NCI-H526 (cell line): ENCODE measurements at regions not wholly inside any gene's neighbourhood (a gene's known extent, or its start where the extent isn't known, plus 50 kb on each side); places are given as distances from the start of the nearest gene placed in this dataset.
"Not testable (repeated sequence)": the region's sequence is repeated elsewhere in the genome, so short reads cannot be mapped to it uniquely, and the experiment has no call there.

Experiments used
- DNase-seq, 2 experiments: peaks; one replicate each; lab custom pipeline; 2025; lab: John Stamatoyannopoulos, UW

DNA sequence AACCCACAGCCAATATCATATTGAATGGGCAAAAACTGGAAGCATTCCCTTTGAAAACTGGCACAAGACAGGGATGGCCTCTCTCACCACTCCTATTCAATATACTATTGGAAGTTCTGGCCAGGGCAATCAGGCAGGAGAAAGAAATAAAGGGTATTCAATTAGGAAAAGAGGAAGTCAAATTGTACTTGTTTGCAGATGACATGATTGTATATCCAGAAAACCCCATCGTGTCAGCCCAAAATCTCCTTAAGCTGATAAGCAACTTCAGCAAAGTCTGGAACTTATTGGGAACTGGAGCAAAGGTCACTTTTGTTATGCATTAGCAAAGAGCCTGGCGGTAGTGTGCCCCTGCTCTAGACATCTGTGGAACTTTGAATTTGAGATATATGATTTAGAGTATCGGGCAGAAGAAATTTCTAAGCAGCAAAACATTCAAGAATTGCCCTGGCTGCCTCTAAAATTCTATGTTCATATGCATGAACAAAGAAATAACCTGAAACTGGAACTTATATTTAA, 53.4 kb upstream of the PSMA1 start:
- not testable (repeated sequence) for DNase-seq

DNA sequence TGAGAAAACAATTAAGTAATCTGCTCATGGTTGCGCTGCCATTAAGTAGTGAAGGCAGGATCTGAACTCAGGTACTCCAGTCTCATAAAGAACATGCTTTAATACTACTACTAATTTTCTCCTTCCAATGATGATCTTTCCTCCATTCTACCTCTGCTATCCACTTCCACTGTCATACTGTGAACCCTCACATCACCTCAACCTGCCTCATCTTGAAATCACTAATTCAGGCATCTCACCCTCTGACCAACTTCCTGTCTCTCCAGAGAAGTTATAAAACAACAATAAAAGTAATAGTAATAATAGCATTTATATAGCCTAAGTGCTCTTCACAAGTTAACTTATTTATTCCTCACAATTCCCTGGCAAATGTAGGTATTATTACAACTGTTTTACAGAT, 57.1 kb upstream of the PSMA1 start:
- no peak for DNase-seq

DNA sequence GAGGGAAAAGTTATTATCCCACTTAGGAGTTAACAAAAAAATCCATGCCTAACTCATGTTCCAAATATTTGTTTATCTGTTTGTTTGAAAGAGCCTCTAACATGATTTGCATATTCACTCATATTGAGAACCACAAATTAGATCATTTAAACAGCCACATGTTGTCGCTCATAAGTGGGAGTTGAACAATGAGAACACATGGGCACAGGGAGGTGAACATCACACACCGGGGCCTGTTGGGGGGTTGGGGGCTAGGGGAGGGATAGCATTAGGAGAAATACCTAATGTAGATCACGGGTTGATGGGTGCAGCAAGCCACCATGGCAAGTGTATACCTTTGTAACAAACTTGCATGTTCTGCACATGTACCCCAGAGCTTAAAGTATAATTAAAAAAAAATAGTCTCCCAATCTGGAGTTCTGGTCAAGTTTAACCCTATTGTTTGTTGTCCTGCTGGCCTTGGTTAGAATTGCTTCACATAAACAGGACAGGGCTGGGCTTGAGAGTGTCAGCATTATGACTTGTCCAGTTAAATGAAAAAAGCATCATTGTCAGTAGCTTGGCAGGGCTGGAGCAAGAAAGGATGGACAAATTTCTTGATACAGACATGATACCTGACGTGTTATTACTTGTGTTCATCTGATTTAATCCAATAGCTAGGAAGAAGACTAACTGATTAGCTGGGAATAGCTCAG, 57.8 kb upstream of the PSMA1 start:
- DNase-seq = peak in 1 of 2 experiments; percentile 2

DNA sequence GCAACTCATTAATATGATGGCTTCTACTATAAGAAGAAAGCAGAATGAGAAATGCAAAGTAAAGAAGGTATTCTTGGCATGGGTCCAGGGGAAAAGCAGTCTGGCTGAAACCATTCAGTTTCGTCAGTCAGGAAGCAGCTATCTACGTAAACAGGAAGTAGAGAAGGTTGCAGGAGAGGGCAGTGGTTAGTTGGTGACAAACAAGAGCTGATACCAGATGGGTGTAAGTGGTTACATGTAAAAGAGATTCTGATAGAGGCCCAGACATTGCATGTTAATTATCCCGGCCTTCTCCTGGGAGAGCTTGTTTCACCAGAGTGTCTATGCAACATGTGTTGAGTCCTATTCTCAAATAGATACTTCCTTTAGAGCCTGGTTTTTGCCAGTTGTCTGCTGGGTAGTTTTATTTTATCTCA, 58.4 kb upstream of the PSMA1 start:
- DNase-seq = peak; percentile 13 to 45

DNA sequence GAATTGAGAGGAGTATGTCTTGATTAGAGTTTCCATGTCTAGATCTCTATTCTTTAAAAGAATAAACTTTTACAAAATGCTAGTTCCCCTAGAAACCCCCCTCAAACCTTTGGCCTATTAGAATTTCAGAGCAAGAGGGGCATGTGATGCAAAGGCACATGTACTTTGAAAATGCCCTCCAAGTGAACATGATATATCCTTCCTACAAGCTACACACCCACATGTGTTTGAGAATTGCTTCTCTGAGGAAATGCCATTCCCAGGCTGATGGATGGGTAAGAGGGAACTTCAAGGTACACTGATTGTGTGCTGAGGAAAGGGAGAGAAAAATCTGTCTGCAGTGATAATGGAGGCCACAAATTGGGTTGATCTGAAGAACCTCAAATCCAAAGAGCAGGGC, 59.5 kb upstream of the PSMA1 start:
- DNase-seq = no peak

DNA sequence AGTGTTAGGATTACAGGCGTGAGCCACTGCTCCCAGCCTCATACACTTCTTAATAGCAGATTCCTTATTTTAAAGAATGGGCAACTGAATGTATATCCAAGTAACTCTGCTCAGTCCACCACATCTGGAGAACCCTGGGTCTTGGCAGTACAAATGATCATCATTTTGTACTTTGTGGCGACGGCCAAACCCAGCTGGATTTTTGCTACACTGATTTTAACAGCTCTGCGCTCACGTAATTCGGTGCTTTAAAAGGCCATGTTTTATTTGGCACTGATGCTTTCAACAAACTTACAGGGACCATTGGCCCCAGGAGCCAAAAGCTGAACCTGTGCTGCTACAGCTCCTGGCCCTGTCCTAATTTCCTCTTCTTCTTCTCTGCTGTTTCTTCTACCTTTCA, 60.8 kb upstream of the PDE3B start:
- DNase-seq = no peak

DNA sequence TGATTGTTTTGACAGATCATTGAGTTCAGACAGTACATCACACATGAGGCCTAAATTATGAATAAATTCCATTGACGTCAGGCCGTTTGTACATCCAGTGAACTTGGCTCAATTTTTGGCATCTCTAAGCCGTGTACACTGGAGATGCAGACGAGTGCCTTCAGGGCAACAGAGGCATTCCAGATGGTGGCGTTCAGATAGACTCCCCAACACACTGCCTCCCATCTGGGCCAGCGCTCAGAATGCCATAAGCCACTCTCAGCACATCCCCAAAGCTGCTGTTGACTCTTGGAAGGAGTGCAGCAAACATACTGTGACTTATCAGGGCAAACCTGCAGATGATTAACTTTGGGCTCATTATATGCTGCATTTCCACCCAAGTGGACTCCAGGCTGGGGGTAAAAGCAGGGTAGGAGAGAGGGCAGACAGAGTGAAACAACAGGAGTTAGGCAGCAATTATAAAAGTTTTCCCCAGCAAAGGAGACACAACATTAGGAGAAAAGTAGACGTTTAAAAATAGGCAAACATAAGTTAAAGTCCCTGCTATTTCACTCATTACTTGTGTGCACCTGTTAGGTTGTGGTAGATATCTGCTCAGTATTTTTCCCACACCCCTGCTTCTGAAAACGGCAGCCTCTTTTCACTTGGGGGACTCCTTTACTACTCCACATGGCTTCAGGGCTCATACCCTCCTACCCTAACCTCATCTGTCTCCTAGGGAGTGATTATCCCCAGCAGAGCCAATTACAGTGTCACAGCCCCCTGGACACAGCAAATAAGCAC, 60.2 kb upstream of the PDE3B start:
- DNase-seq = no peak

DNA sequence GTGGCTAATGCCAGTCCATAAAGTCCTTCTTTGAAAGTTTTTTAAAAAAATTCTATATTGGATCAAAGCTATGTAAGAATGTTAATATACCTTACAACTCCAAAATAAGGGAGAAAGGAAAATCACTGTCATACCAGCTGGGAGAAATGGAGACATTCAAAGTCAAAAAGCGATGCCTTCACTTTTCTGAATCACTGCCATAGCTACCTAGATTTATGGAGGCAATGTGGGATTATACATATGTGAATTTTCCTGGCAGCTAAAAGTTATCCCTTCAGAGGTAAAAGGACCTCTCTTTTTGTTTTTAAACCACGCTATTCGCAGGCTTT, 59.6 kb upstream of the PDE3B start:
- no peak for DNase-seq

DNA sequence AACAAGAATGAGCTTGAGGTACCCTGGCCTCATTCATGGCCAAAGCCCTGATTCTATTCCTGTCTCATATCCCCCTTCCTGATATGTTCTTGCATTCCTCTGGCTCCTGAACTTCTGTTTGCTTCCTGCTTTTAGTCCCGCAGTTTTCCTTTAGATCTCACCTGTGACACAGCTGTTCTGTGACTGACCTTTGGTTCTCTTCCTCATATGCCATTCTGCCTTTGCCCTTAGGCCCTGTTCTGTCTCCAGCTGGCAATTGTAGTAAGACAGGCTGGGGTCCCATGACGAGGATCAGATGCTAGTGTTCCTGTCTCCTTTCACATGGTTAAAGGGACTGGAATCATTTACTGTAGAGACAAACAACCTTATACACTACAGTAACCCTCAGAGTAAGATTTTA, 59.0 kb upstream of the PDE3B start:
- DNase-seq = no peak

DNA sequence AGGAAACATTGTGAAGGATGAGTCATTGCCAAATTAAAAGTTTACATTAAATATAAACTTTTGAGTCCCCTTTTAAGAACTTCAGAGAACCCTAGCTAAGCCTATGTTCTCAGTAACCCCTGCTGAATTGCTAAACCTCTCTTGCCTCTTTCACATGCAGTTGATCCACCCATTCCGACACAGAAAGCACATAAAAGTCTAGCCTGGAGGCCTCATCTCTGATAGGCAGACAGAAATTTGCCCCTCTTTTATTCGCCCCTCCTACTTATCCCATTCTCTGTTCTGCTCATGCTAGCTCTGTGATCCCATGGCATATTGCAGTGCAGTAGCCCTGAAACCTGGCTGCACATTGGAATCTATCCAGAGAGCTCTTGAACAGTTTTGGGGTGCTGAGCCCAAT, 58.2 kb upstream of the PDE3B start:
- DNase-seq = no peak

DNA sequence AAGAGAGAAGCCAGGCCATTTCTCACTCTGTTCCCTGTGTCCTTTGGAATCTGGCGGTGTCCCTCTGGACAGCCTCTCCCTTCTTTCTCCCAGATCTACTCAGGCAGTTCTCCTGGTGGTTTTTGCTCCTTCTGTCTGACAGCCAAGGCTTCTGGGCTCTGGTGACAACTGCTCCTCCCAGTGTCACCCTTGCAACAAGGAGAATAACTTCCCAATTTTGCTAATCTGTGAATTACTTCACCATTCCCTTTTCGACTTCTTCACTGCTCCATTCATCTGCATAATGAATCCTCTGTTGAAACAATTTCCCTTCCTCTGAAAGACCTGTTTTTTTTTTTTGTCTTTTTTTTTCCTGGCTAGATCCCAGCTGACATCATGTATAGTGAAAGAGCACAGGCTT, 56.3 kb upstream of the PDE3B start:
- DNase-seq = no peak

DNA sequence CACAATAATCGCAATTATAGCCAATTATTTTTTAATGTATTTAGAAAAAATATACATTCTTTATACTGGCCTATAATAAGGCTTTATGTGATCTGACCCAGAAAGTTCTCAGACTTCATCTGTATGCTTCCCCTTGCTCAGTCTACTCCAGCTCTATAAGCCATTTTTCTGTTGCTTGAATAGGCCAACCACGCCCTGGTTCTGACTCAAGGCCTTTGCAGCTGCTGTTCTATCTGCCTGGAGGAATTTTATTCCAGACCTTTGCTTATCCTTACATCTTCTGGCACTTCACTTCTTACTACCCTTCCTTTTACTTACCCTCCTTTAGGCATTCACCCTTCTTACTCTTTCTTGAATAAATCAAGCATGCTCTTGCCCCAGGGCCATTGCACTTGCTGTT, 54.9 kb upstream of the PDE3B start:
- DNase-seq = no peak

DNA sequence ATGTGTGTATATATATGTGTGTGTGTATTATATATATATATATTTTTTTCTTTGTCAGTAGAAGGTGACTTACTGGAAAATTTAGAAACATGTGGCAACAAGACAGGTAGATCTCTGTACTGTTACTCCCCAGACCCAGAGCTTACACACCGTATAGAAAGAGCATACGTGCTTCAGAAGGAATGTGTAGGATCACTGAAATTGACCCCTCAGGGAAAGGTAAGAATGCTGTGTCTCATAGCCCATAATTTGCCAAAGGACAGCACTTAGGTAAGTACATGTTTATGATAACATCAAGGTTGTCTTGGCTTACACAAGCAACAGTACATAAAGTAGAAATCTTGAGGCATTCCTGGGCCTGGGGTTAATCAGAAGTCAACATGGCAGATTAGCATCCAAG, 54.2 kb upstream of the PDE3B start:
- DNase-seq = no peak

DNA sequence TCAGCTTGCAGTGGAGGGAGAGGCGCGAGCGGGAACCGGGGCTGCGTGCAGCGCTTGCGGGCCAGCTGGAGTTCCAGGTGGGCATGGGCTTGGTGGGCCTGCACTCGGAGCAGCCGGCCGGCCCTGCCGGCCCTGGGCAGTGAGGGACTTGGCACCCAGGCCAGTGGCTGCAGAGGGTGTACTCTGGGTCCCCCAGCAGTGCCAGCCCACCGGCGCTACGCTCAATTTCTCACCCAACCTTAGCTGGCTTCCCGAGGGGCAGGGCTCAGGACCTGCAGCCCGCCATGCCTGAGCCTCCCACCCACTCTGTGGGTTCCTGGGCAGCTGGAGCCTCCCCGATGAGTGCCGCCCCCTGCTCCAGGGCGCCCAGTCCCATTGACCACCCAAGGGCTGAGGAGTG, 52.6 kb upstream of the PDE3B start:
- DNase-seq = not testable (repeated sequence)

DNA sequence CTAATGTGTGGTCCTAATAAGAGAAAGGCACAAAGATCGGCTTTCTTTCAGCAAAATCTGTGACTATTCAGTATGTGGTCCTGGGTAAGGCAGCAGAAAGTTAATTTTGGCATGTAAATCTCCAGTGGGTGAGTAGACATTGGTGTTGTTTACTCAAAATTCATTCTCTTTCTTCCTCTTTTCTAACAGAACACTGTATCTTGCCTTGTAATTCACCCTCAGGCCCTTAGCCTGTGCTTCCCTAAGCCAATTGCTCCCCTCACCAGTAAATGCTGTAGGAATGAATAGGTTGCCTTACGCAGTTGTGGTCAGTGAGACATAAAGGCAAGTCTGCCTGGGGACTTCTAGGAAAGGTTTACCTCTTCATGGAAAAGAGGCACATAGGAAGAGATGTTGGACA, 49.9 kb upstream of the PDE3B start:
- no peak for DNase-seq
